ENCODE measurements at regions not wholly inside any gene's neighbourhood (a gene's known extent, or its start where the extent isn't known, plus 50 kb on each side); places are given as distances from the start of the nearest gene placed in this dataset.

DNA sequence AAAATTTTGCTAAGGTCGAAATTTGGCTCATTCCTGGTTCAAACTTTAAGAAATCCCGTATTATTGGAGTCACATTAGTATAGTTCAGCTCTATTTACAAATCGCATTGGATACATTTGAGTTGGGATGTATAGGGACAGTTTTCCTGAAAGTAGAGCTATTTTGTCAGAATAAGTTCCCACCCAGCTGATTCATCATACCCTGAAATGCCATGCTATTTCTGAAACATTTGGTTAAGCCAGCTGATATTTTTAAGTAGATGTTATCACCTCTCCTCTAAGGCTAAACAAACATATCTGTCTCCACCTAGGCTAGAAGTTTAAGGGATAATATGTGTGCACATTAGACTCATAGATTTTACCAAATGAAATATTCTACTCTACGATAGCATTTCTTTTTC is 226.2 kb upstream of the ARGLU1 start:
- TF ChIP-seq POLR2A (IDR thresholded peaks at IDR 0.05; ENCODE audit: low read depth) (no peak), POLR2AphosphoS5 (IDR thresholded peaks at IDR 0.05) (no peak)
- TF ChIP-seq, protein P1, sequence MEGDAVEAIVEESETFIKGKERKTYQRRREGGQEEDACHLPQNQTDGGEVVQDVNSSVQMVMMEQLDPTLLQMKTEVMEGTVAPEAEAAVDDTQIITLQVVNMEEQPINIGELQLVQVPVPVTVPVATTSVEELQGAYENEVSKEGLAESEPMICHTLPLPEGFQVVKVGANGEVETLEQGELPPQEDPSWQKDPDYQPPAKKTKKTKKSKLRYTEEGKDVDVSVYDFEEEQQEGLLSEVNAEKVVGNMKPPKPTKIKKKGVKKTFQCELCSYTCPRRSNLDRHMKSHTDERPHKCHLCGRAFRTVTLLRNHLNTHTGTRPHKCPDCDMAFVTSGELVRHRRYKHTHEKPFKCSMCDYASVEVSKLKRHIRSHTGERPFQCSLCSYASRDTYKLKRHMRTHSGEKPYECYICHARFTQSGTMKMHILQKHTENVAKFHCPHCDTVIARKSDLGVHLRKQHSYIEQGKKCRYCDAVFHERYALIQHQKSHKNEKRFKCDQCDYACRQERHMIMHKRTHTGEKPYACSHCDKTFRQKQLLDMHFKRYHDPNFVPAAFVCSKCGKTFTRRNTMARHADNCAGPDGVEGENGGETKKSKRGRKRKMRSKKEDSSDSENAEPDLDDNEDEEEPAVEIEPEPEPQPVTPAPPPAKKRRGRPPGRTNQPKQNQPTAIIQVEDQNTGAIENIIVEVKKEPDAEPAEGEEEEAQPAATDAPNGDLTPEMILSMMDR (IDR thresholded peaks at IDR 0.05), result no peak
